GM12878 (cell line): ENCODE measurements at regions not wholly inside any gene's neighbourhood (a gene's known extent, or its start where the extent isn't known, plus 50 kb on each side); places are given as distances from the start of the nearest gene placed in this dataset.
"Not testable (repeated sequence)": the region's sequence is repeated elsewhere in the genome, so short reads cannot be mapped to it uniquely, and the experiment has no call there.

Experiments used
- ATAC-seq: fragments of 200-7000 bp; cut with Tn5 transposase; 3 replicates; pipeline ENCODE4 v1.9.1; 2020; ENCODE audit warnings: mild to moderate bottlenecking, moderate library complexity
- BruUV-seq: library from RNA; stranded (reverse); fragments of 400-500 nt; replicated peaks from 2 replicates; lab custom pipeline; 2021; lab: Mats Ljungman, UMichigan
- CTCF ChIA-PET: fragments of 300-600 bp; sonication (Branson Sonifier 250); formaldehyde crosslinking; extraction: SDS; loops from one replicate; lab custom pipeline; 2021; ENCODE audit warnings: inconsistent platforms; lab: Yijun Ruan, JAX
- POLR2A ChIA-PET: fragments of 350-600 bp; formaldehyde crosslinking; extraction: SDS; loops from one replicate; lab custom pipeline; 2021; ENCODE audit warnings: inconsistent platforms; lab: Charles Lee
- RAD21 ChIA-PET: fragments of 300-600 bp; sonication (Branson Sonifier 250); formaldehyde crosslinking; loops from one replicate; lab custom pipeline; 2023; ENCODE audit warnings: antibody characterized with exemption; ENCODE audit not compliant: unreplicated experiment; lab: Charles Lee
- SMC1A ChIA-PET: fragments of 300-600 bp; sonication (Branson Sonifier 250); formaldehyde crosslinking; loops from one replicate; lab custom pipeline; 2023; ENCODE audit not compliant: unreplicated experiment, uncharacterized antibody; lab: Charles Lee
- DNase-seq: peaks from one replicate; pipeline ENCODE4 v3.0.0-alpha.2; 2011; ENCODE audit warnings: low read depth, low spot score
- FAIRE-seq: peaks from 3 replicates; lab custom pipeline; 2011; peaks lifted over from hg19 to GRCh38; lab: Jason Lieb, UNC
- H2AFZ ChIP-seq: 2 replicates; pipeline ENCODE4 v1.6.0; 2011; ENCODE audit warnings: low read depth, low read length, control low read depth; ENCODE audit not compliant: control insufficient read depth
- H3K27ac ChIP-seq: 2 replicates; pipeline ENCODE4 v1.5.1; 2011; ENCODE audit warnings: control low read depth; ENCODE audit not compliant: control insufficient read depth, insufficient read depth
- H3K27me3 ChIP-seq, 2 experiments: replicated peaks in 1 of 2; 2 replicates each; pipeline versions ENCODE4 v1.6.0 to v1.6.1; 2011; ENCODE audit warnings: low read length in 1 of 2; ENCODE audit not compliant: control insufficient read depth in 2 of 2, insufficient read depth in 2 of 2
- H3K36me3 ChIP-seq, 2 experiments: 2 replicates each; pipeline ENCODE4 v1.5.1; 2011; ENCODE audit warnings: low read length in 1 of 2; ENCODE audit not compliant: control insufficient read depth in 2 of 2, insufficient read depth in 2 of 2
- H3K4me1 ChIP-seq: 2 replicates; pipeline ENCODE4 v1.6.1; 2011; ENCODE audit warnings: mild to moderate bottlenecking, low read length, moderate library complexity, mixed read lengths; ENCODE audit not compliant: control insufficient read depth, insufficient read depth
- H3K4me2 ChIP-seq: 2 replicates; pipeline ENCODE4 v1.6.0; 2011; ENCODE audit warnings: control low read depth; ENCODE audit not compliant: control insufficient read depth, insufficient read depth
- H3K4me3 ChIP-seq: fragments of 200-600 bp; sonication (generic); 2 replicates; pipeline ENCODE4 v1.5.1; 2016
- H3K79me2 ChIP-seq: 2 replicates; pipeline ENCODE4 v1.6.0; 2011; ENCODE audit warnings: low read length; ENCODE audit not compliant: control insufficient read depth, insufficient read depth
- H3K9ac ChIP-seq: 2 replicates; pipeline ENCODE4 v1.8.0; 2011; ENCODE audit warnings: low read length, control low read depth, mixed read lengths; ENCODE audit not compliant: control insufficient read depth, insufficient read depth
- H3K9me3 ChIP-seq: replicated peaks from 3 replicates; pipeline ENCODE4 v1.5.1; 2011; ENCODE audit warnings: mild to moderate bottlenecking, low read length; ENCODE audit not compliant: control insufficient read depth, insufficient read depth
- H4K20me1 ChIP-seq: 2 replicates; pipeline ENCODE4 v1.6.0; 2011; ENCODE audit not compliant: control insufficient read depth, insufficient read depth
- CEBPZ ChIP-seq: fragments of 150-350 bp; IDR thresholded peaks from 2 replicates; pipeline ENCODE4 v1.6.1; 2016; ENCODE audit warnings: low read depth, low read length
- E4F1 ChIP-seq: fragments of 450-650 bp; IDR thresholded peaks from 2 replicates; pipeline ENCODE4 v1.6.1; 2018; ENCODE audit warnings: borderline replicate concordance, mild to moderate bottlenecking; ENCODE audit not compliant: partially characterized antibody
- ETV6 ChIP-seq, 2 experiments: fragments of 450-650 bp in 1 of 2; IDR thresholded peaks in 1 of 2; conservative IDR thresholded peaks in 1 of 2; 2 replicates each; pipeline ENCODE4 v1.6.1; 2014; ENCODE audit warnings: antibody characterized with exemption in 1 of 2, borderline replicate concordance in 1 of 2, low read depth in 1 of 2, mild to moderate bottlenecking in 1 of 2, moderate library complexity in 1 of 2
- IRF5 ChIP-seq: fragments of 450-650 bp; IDR thresholded peaks from 2 replicates; pipeline ENCODE4 v1.6.1; 2017; ENCODE audit warnings: borderline replicate concordance
- MXI1 ChIP-seq: fragments of 150-350 bp; IDR thresholded peaks from 2 replicates; pipeline ENCODE4 v1.6.1; 2011; ENCODE audit warnings: low read depth, mild to moderate bottlenecking, inconsistent platforms, low read length, improper control_type of control experiment
- TCF3 ChIP-seq: IDR thresholded peaks from 2 replicates; pipeline ENCODE4 v1.6.1; 2012; ENCODE audit warnings: low read depth, mild to moderate bottlenecking, low read length, borderline replicate concordance; ENCODE audit not compliant: insufficient read depth
- WGBS: methylation state at CpG from one replicate; pipeline ENCODE4 v1.1.6; 2016; ENCODE audit warnings: low lambda C conversion rate; ENCODE audit not compliant: insufficient replicate concordance, insufficient coverage; ENCODE audit errors: missing lambda C conversion rate; 5-methylcytosine and 5-hydroxymethylcytosine counted together
- in situ Hi-C: fragments of 300-500 bp; cut with MboI; formaldehyde crosslinking; loops from 9 replicates; pipeline ENCODE4 v1.14.3; 2018; ENCODE audit warnings: mixed read lengths
- intact Hi-C: fragments of 100-400 bp; cut with micrococcal nuclease; formaldehyde crosslinking; loops from one replicate; pipeline ENCODE4 v1.14.2; 2022; ENCODE audit not compliant: unreplicated experiment

- ChIA-PET CTCF (no interaction called here), SMC1A (no interaction called here), RAD21 (interaction anchor here (1.2 kb wide), 1 partner anchor 118 kb away, joined by 4 read pairs; the partner anchor contains the start of gene DCAF1), POLR2A (no interaction called here)
- intact Hi-C loops: no loop called here
- Histone ChIP-seq H3K36me3 (no peaks in the 10 kb centered on the region), H3K4me1 (no peaks in the 10 kb centered on the region), H3K27me3 (no peaks in the 10 kb centered on the region), H3K9me3 (no peaks in the 10 kb centered on the region), H4K20me1 (no peaks in the 10 kb centered on the region), H3K9ac (no peak overlapping the region), H3K4me3 (no peak overlapping the region), H3K27ac (no peak overlapping the region), H3K79me2 (no peaks in the 10 kb centered on the region), H3K4me2 (no peak overlapping the region), H2AFZ (no peak overlapping the region)
- ATAC-seq (no peak), FAIRE-seq (no peak), DNase-seq (no peak)
- BruUV-seq: no TSS peak
- TF ChIP-seq IRF5 (no peak), TCF3 (no peak), E4F1 (no peak), ETV6 (conservative IDR thresholded peaks at IDR 0.05 in 1 of 2, IDR thresholded peaks at IDR 0.05 in 1 of 2; ENCODE audit: borderline replicate concordance in 1 of 2, low read depth in 1 of 2) (no peak), CEBPZ (no peak), MXI1 (no peak)
- 100% methylated on average over 3 of the region's 3 CpGs for WGBS
- in situ Hi-C loops: no loop called here
These were observed 53.5 kb upstream of the TEX264 start for GRCh38 chr3:51617597-51617996.

GRCh38 chr3:51618038-51618437 is 53.0 kb upstream of the TEX264 start:
- H3K4me2 ChIP-seq, H3K4me3 ChIP-seq, SMC1A ChIA-PET, DNase-seq, intact Hi-C loops, H3K36me3 ChIP-seq, H2AFZ ChIP-seq, FAIRE-seq, H3K27ac ChIP-seq, H3K27me3 ChIP-seq, H3K4me1 ChIP-seq, ATAC-seq, H3K79me2 ChIP-seq, POLR2A ChIA-PET, CTCF ChIA-PET, H3K9ac ChIP-seq, H3K9me3 ChIP-seq, in situ Hi-C loops, BruUV-seq, H4K20me1 ChIP-seq: not testable (repeated sequence)
- RAD21 ChIA-PET: interaction anchor here (1.2 kb wide), 1 partner anchor 118 kb away, joined by 4 read pairs; the partner anchor contains the start of gene DCAF1
- 98% methylated on average over 8 of the region's 8 CpGs for whole genome bisulfite sequencing
